ENCODE measurements at regions not wholly inside any gene's neighbourhood (a gene's known extent, or its start where the extent isn't known, plus 50 kb on each side); places are given as distances from the start of the nearest gene placed in this dataset.

DNA sequence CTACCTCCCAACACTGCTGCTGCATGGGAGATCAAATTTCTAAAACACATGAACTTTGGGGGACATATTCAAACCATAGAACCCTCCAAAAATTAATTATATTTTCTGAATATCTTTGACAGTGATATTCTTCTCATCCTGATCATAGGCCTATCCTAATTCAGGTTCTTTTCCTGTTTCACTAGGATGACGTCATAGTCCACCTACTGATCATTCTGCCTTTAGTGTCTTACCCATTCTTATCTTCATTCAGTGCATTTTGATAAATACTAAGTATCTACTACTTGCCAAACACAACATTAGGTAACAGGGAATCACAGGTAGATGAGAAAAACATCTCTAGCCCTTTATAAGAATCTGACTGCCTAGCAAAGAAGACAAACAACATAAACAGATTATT, 179.1 kb upstream of the PRLR start:
- Mint-ChIP-seq H3K27ac (no peak overlapping the region), H3K36me3 (no peaks in the 10 kb centered on the region), H3K27me3 (peaks cover 1% of the 10 kb centered on the region), H3K4me3 (no peak overlapping the region), H3K4me1 (ENCODE audit: low read depth) (no peaks in the 10 kb centered on the region), H3K9me3 (peaks cover 7% of the 10 kb centered on the region)
- CTCF ChIA-PET = no interaction called here
- intact Hi-C loops (cut with micrococcal nuclease) = no loop called here
- no peak for DNase-seq
- POLR2A ChIA-PET = no interaction called here

GRCh38 chr5:35408146-35408545, 177.9 kb upstream of the PRLR start:
- intact Hi-C loops (cut with micrococcal nuclease) = no loop called here
- H3K9me3 Mint-ChIP-seq = peaks cover 7% of the 10 kb centered on the region
- no peaks in the 10 kb centered on the region for H3K36me3 Mint-ChIP-seq
- H3K27ac Mint-ChIP-seq = no peak overlapping the region
- H3K4me3 Mint-ChIP-seq = no peak overlapping the region
- POLR2A ChIA-PET = no interaction called here
- peaks cover 1% of the 10 kb centered on the region for H3K27me3 Mint-ChIP-seq
- CTCF ChIA-PET = no interaction called here
- no peaks in the 10 kb centered on the region for H3K4me1 Mint-ChIP-seq (ENCODE audit: low read depth)
- no peak for DNase-seq

- H3K4me1 Mint-ChIP-seq (ENCODE audit: low read depth) = no peaks in the 10 kb centered on the region
- intact Hi-C loops (cut with micrococcal nuclease) = no loop called here
- no peaks in the 10 kb centered on the region for H3K36me3 Mint-ChIP-seq
- ChIA-PET POLR2A (no interaction called here), CTCF (no interaction called here)
- no peak overlapping the region for H3K27ac Mint-ChIP-seq
- H3K4me3 Mint-ChIP-seq = no peak overlapping the region
- DNase-seq = no peak
- peaks cover 1% of the 10 kb centered on the region for H3K27me3 Mint-ChIP-seq
- H3K9me3 Mint-ChIP-seq = peaks cover 3% of the 10 kb centered on the region
Observed at GRCh38 chr5:35407697-35408096, 177.4 kb upstream of the PRLR start.

- peaks cover 1% of the 10 kb centered on the region for H3K27me3 Mint-ChIP-seq
- H3K36me3 Mint-ChIP-seq = no peaks in the 10 kb centered on the region
- DNase-seq = no peak
- CTCF ChIA-PET = no interaction called here
- POLR2A ChIA-PET = no interaction called here
- no peak overlapping the region for H3K4me3 Mint-ChIP-seq
- no peak overlapping the region for H3K27ac Mint-ChIP-seq
- H3K4me1 Mint-ChIP-seq (ENCODE audit: low read depth) = no peaks in the 10 kb centered on the region
- intact Hi-C loops (cut with micrococcal nuclease) = no loop called here
- no peaks in the 10 kb centered on the region for H3K9me3 Mint-ChIP-seq
Observed at GRCh38 chr5:35405938-35406337, 175.7 kb upstream of the PRLR start.

DNA sequence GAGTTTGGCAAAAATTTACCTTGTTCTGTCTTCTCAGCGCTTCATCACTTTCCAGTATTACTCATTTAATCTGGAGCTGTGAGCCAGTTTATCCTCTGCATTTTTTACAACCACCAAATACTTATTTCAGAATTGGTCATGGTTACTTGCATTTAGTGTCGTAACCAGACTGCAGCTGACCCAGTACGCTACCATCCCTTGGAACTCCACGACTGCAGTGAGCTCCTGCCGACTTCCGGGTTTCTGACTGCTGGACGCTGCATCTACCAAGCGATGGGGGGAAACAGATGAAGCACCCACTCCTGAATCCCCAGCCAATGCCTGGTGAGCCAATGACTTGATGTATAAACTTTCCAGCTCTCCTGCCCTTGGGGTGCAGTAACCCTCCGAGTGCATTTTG, 174.4 kb upstream of the PRLR start:
- intact Hi-C loops (cut with micrococcal nuclease) = no loop called here
- Mint-ChIP-seq H3K9me3 (peaks cover 2% of the 10 kb centered on the region), H3K4me1 (ENCODE audit: low read depth) (no peaks in the 10 kb centered on the region), H3K36me3 (no peaks in the 10 kb centered on the region), H3K27ac (no peak overlapping the region), H3K4me3 (no peak overlapping the region), H3K27me3 (peaks cover 1% of the 10 kb centered on the region)
- CTCF ChIA-PET = no interaction called here
- DNase-seq = no peak
- POLR2A ChIA-PET = no interaction called here

GRCh38 chr5:35393901-35394300, 163.6 kb upstream of the PRLR start:
- no peak for DNase-seq
- Mint-ChIP-seq H3K4me1 (ENCODE audit: low read depth) (no peaks in the 10 kb centered on the region), H3K9me3 (peaks cover 10% of the 10 kb centered on the region), H3K27ac (no peak overlapping the region), H3K36me3 (no peaks in the 10 kb centered on the region), H3K4me3 (no peak overlapping the region), H3K27me3 (peaks cover 2% of the 10 kb centered on the region)
- intact Hi-C loops (cut with micrococcal nuclease) = no loop called here
- ChIA-PET POLR2A (no interaction called here), CTCF (no interaction called here)

DNA sequence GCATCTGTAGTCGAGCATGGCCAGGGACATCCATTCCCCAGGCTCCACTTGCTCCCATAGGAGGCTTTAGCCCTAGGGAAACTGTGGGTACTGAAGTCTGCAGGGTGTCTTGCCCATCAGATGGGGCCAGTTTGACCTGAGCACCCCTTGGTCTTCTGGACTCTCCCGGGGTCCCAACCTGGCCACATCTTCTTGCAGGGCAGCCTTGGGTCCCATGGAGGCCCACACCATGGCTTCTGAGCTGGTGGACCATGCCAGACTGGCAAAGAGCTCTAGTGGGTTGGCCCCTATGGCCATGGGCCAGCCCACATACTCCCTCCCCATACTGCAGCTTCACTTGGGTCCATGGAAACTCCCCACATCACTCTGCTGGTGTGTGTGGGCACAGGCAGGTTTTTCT, 154.4 kb upstream of the PRLR start:
- CTCF ChIA-PET = no interaction called here
- POLR2A ChIA-PET = no interaction called here

GRCh38 chr5:35383041-35383440, 152.8 kb upstream of the PRLR start:
- H3K27me3 Mint-ChIP-seq = peaks cover 8% of the 10 kb centered on the region
- ChIA-PET CTCF (no interaction called here), POLR2A (no interaction called here)
- intact Hi-C loops (cut with micrococcal nuclease) = no loop called here
- no peaks in the 10 kb centered on the region for H3K9me3 Mint-ChIP-seq
- no peak overlapping the region for H3K27ac Mint-ChIP-seq
- H3K36me3 Mint-ChIP-seq = no peaks in the 10 kb centered on the region
- no peaks in the 10 kb centered on the region for H3K4me1 Mint-ChIP-seq (ENCODE audit: low read depth)
- H3K4me3 Mint-ChIP-seq = no peak overlapping the region
- no peak for DNase-seq

More for the DNA sequence above, 154.4 kb upstream of the PRLR start:
- Mint-ChIP-seq H3K36me3 (no peaks in the 10 kb centered on the region), H3K27ac (no peak overlapping the region), H3K9me3 (no peaks in the 10 kb centered on the region), H3K4me3 (no peak overlapping the region), H3K27me3 (peaks cover 8% of the 10 kb centered on the region), H3K4me1 (ENCODE audit: low read depth) (no peaks in the 10 kb centered on the region)
- intact Hi-C loops (cut with micrococcal nuclease) = no loop called here
- DNase-seq = no peak

GRCh38 chr5:35377653-35378052, 147.4 kb upstream of the PRLR start:
- DNase-seq = no peak
- ChIA-PET CTCF (no interaction called here), POLR2A (no interaction called here)
- no peak overlapping the region for H3K4me3 Mint-ChIP-seq
- no peaks in the 10 kb centered on the region for H3K4me1 Mint-ChIP-seq (ENCODE audit: low read depth)
- H3K9me3 Mint-ChIP-seq = no peaks in the 10 kb centered on the region
- intact Hi-C loops (cut with micrococcal nuclease) = no loop called here
- no peaks in the 10 kb centered on the region for H3K27me3 Mint-ChIP-seq
- H3K36me3 Mint-ChIP-seq = no peaks in the 10 kb centered on the region
- H3K27ac Mint-ChIP-seq = no peak overlapping the region

DNA sequence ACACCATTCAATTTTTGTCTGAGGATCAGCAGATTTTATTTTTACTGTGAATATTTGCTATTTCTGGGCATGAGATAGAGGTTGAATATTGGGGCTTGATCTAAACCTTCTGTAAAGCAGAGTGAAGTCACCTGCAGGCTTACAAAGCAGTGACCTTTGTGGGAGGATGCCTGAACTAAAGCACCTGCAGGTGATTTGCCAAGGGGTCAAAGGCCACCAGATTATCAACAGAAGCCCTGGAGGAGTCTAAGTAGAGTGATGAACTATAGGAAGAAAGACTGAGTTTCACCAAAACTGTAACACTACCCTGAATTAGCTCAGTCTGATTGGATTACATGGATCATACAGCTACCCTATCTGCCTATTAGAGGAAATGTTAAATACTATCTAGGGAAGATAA, 144.3 kb upstream of the PRLR start:
- CTCF ChIA-PET = no interaction called here

GRCh38 chr5:35373249-35373648, 143.0 kb upstream of the PRLR start:
- ChIA-PET CTCF (no interaction called here), POLR2A (no interaction called here)
- no peak for DNase-seq
- Mint-ChIP-seq H3K4me1 (ENCODE audit: low read depth) (no peaks in the 10 kb centered on the region), H3K4me3 (no peak overlapping the region), H3K27ac (no peak overlapping the region), H3K27me3 (no peaks in the 10 kb centered on the region), H3K9me3 (no peaks in the 10 kb centered on the region), H3K36me3 (no peaks in the 10 kb centered on the region)
- intact Hi-C loops (cut with micrococcal nuclease) = no loop called here

More for the DNA sequence above, 144.3 kb upstream of the PRLR start:
- Mint-ChIP-seq H3K9me3 (no peaks in the 10 kb centered on the region), H3K36me3 (no peaks in the 10 kb centered on the region), H3K27me3 (no peaks in the 10 kb centered on the region), H3K27ac (no peak overlapping the region), H3K4me3 (no peak overlapping the region), H3K4me1 (ENCODE audit: low read depth) (no peaks in the 10 kb centered on the region)
- POLR2A ChIA-PET = no interaction called here
- DNase-seq = no peak
- intact Hi-C loops (cut with micrococcal nuclease) = no loop called here

- CTCF ChIA-PET = no interaction called here
- no peak overlapping the region for H3K27ac Mint-ChIP-seq
Observed at GRCh38 chr5:35372482-35372881, 142.2 kb upstream of the PRLR start.

GRCh38 chr5:35371951-35372426, 141.7 kb upstream of the PRLR start:
- H3K27ac Mint-ChIP-seq = no peak overlapping the region
- no peaks in the 10 kb centered on the region for H3K4me1 Mint-ChIP-seq (ENCODE audit: low read depth)
- H3K27me3 Mint-ChIP-seq = no peaks in the 10 kb centered on the region
- H3K36me3 Mint-ChIP-seq = no peaks in the 10 kb centered on the region
- H3K9me3 Mint-ChIP-seq = no peaks in the 10 kb centered on the region
- CTCF ChIA-PET = no interaction called here
- H3K4me3 Mint-ChIP-seq = no peak overlapping the region
- intact Hi-C loops (cut with micrococcal nuclease) = no loop called here
- no peak for DNase-seq
- POLR2A ChIA-PET = no interaction called here

More at GRCh38 chr5:35372482-35372881, 142.2 kb upstream of the PRLR start:
- H3K4me3 Mint-ChIP-seq = no peak overlapping the region
- DNase-seq = no peak
- no peaks in the 10 kb centered on the region for H3K9me3 Mint-ChIP-seq
- intact Hi-C loops (cut with micrococcal nuclease) = no loop called here
- no peaks in the 10 kb centered on the region for H3K4me1 Mint-ChIP-seq (ENCODE audit: low read depth)
- POLR2A ChIA-PET = no interaction called here
- no peaks in the 10 kb centered on the region for H3K27me3 Mint-ChIP-seq
- no peaks in the 10 kb centered on the region for H3K36me3 Mint-ChIP-seq

DNA sequence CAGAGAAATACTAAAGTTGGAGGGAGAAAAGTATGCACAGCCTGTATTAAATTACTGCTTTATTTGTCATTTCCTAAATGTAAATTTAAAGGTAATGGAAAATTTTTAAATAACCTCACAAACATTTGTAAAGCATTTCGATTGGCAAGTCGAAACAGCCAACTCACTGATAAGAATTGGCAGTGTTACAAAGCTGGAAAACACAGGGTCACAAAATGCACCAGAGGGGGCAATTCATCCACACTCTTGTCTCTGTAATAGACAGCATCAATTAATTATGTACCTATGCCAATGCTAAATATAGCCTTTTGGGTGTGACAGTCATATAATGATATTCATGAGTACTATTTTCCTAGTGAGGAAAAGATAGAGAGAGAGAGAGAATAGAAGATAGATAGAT, 140.6 kb upstream of the PRLR start:
- POLR2A ChIA-PET = no interaction called here
- no peak overlapping the region for H3K27ac Mint-ChIP-seq
- no peaks in the 10 kb centered on the region for H3K4me1 Mint-ChIP-seq (ENCODE audit: low read depth)
- H3K27me3 Mint-ChIP-seq = peaks cover 1% of the 10 kb centered on the region
- intact Hi-C loops (cut with micrococcal nuclease) = no loop called here
- no peaks in the 10 kb centered on the region for H3K36me3 Mint-ChIP-seq
- H3K4me3 Mint-ChIP-seq = no peak overlapping the region
- no peaks in the 10 kb centered on the region for H3K9me3 Mint-ChIP-seq
- CTCF ChIA-PET = no interaction called here
- DNase-seq = no peak
